ENCODE measurements at regions not wholly inside any gene's neighbourhood (a gene's known extent, or its start where the extent isn't known, plus 50 kb on each side); places are given as distances from the start of the nearest gene placed in this dataset.

GRCh38 chr20:47860049-47860830, 75.0 kb upstream of the SULF2 start:
- TF ChIP-seq CTCF (IDR thresholded peaks at IDR 0.05): no peak
- TF ChIP-seq EZH2 (IDR thresholded peaks at IDR 0.05): no peak
- TF ChIP-seq EZH2phosphoT487 (IDR thresholded peaks at IDR 0.05): no peak
